ENCODE measurements at regions not wholly inside any gene's neighbourhood (a gene's known extent, or its start where the extent isn't known, plus 50 kb on each side); places are given as distances from the start of the nearest gene placed in this dataset.

- Mint-ChIP-seq H3K9me3 (peaks cover 6% of the 10 kb centered on the region), H3K36me3 (ENCODE audit: low read depth) (no peaks in the 10 kb centered on the region), H3K4me3 (no peak overlapping the region), H3K27ac (peak overlapping the region; percentile 18), H3K27me3 (ENCODE audit: low read depth, poor library complexity) (no peaks in the 10 kb centered on the region), H3K4me1 (no peaks in the 10 kb centered on the region)
- no peak for TF ChIP-seq CTCF (IDR thresholded peaks at IDR 0.05)
- DNase-seq: no peak
These were observed 662.6 kb upstream of the FAM98A start for GRCh38 chr2:34261701-34262100.

GRCh38 chr2:34254272-34254878, 655.3 kb upstream of the FAM98A start:
- Mint-ChIP-seq H3K4me3 (no peak overlapping the region), H3K36me3 (ENCODE audit: low read depth) (no peaks in the 10 kb centered on the region), H3K9me3 (no peaks in the 10 kb centered on the region), H3K27me3 (ENCODE audit: low read depth, poor library complexity) (no peaks in the 10 kb centered on the region), H3K27ac (no peak overlapping the region), H3K4me1 (peaks cover 11% of the 10 kb centered on the region)
- no peak for DNase-seq
- TF ChIP-seq CTCF (IDR thresholded peaks at IDR 0.05): no peak

- H3K4me1 Mint-ChIP-seq: peaks cover 11% of the 10 kb centered on the region
These were observed 653.0 kb upstream of the FAM98A start for GRCh38 chr2:34252111-34252510.

GRCh38 chr2:34251578-34251977, 652.5 kb upstream of the FAM98A start:
- Mint-ChIP-seq H3K4me1 (peaks cover 11% of the 10 kb centered on the region), H3K27me3 (ENCODE audit: low read depth, poor library complexity) (no peaks in the 10 kb centered on the region), H3K4me3 (no peak overlapping the region), H3K9me3 (no peaks in the 10 kb centered on the region), H3K27ac (no peak overlapping the region), H3K36me3 (ENCODE audit: low read depth) (no peaks in the 10 kb centered on the region)
- no peak for TF ChIP-seq CTCF (IDR thresholded peaks at IDR 0.05)
- no peak for DNase-seq

More at GRCh38 chr2:34252111-34252510, 653.0 kb upstream of the FAM98A start:
- H3K9me3 Mint-ChIP-seq: no peaks in the 10 kb centered on the region
- H3K27me3 Mint-ChIP-seq (ENCODE audit: low read depth, poor library complexity): no peaks in the 10 kb centered on the region
- H3K4me3 Mint-ChIP-seq: no peak overlapping the region
- no peak for TF ChIP-seq CTCF (IDR thresholded peaks at IDR 0.05)
- H3K36me3 Mint-ChIP-seq (ENCODE audit: low read depth): no peaks in the 10 kb centered on the region
- DNase-seq: no peak
- no peak overlapping the region for H3K27ac Mint-ChIP-seq

GRCh38 chr2:34244195-34244594, 645.1 kb upstream of the FAM98A start:
- no peaks in the 10 kb centered on the region for H3K36me3 Mint-ChIP-seq (ENCODE audit: low read depth)
- H3K4me3 Mint-ChIP-seq: no peak overlapping the region
- no peaks in the 10 kb centered on the region for H3K9me3 Mint-ChIP-seq
- H3K4me1 Mint-ChIP-seq: peaks cover 13% of the 10 kb centered on the region
- H3K27me3 Mint-ChIP-seq (ENCODE audit: low read depth, poor library complexity): peaks cover 9% of the 10 kb centered on the region
- no peak overlapping the region for H3K27ac Mint-ChIP-seq
- no peak for DNase-seq
- TF ChIP-seq CTCF (IDR thresholded peaks at IDR 0.05): no peak

- no peaks in the 10 kb centered on the region for H3K36me3 Mint-ChIP-seq (ENCODE audit: low read depth)
- DNase-seq: no peak
- TF ChIP-seq CTCF (IDR thresholded peaks at IDR 0.05): no peak
- peaks cover 13% of the 10 kb centered on the region for H3K4me1 Mint-ChIP-seq
- H3K27ac Mint-ChIP-seq: no peak overlapping the region
- H3K9me3 Mint-ChIP-seq: peaks cover 12% of the 10 kb centered on the region
- H3K4me3 Mint-ChIP-seq: no peak overlapping the region
- H3K27me3 Mint-ChIP-seq (ENCODE audit: low read depth, poor library complexity): peaks cover 10% of the 10 kb centered on the region
These were observed 643.6 kb upstream of the FAM98A start for GRCh38 chr2:34242763-34243123.

Data from nephron progenitor cell (in vitro differentiated cells).